Nephron progenitor cell (in vitro differentiated cells): ENCODE measurements at regions not wholly inside any gene's neighbourhood (a gene's known extent, or its start where the extent isn't known, plus 50 kb on each side); places are given as distances from the start of the nearest gene placed in this dataset.

Experiments
- DNase-seq: peaks from one replicate; pipeline ENCODE4 v3.0.0; 2021
- H3K27ac Mint-ChIP-seq: 2 replicates; pipeline ENCODE4 v1.8.0; 2021; ENCODE audit warnings: mild to moderate bottlenecking, moderate library complexity, mixed read lengths
- H3K27me3 Mint-ChIP-seq: 2 replicates; pipeline ENCODE4 v1.8.0; 2021; ENCODE audit warnings: mild to moderate bottlenecking, low read depth, mixed read lengths; ENCODE audit not compliant: poor library complexity
- H3K36me3 Mint-ChIP-seq: 2 replicates; pipeline ENCODE4 v1.8.0; 2021; ENCODE audit warnings: low read depth, mixed read lengths
- H3K4me1 Mint-ChIP-seq: 2 replicates; pipeline ENCODE4 v1.8.0; 2021; ENCODE audit warnings: mixed read lengths
- H3K4me3 Mint-ChIP-seq: 2 replicates; pipeline ENCODE4 v1.8.0; 2021; ENCODE audit warnings: mild to moderate bottlenecking, moderate library complexity, mixed read lengths
- H3K9me3 Mint-ChIP-seq: 2 replicates; pipeline ENCODE4 v1.8.0; 2021; ENCODE audit warnings: mild to moderate bottlenecking, moderate library complexity, mixed read lengths
- CTCF ChIP-seq: fragments of 200-600 bp; sonication (generic); IDR thresholded peaks from 2 replicates; pipeline ENCODE4 v1.5.0; 2021; ENCODE audit warnings: antibody characterized with exemption

DNA sequence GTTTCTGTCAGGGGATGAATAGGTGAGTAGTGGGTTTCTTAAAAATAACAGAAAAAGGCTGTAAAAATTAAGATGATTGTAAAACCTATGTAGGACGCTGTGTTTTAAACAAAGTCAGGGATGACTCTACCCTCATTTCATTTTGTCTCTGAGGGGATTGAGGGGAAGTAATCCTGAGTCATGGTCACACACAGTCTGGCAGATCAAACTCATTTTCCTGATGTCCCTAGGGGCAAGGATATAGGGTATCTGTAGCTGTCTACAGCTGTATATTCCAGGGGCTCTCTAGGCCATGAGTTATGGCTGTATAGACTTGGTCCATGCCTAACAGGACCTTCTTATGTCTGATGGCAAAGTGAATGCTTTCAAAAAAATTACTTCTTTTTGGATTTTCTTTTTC lies 421.1 kb downstream of the PDCD6IP start:
- Mint-ChIP-seq H3K4me3 (no peak overlapping the region), H3K27me3 (no peaks in the 10 kb centered on the region), H3K27ac (no peak overlapping the region), H3K9me3 (no peaks in the 10 kb centered on the region), H3K4me1 (peaks cover 4% of the 10 kb centered on the region), H3K36me3 (no peaks in the 10 kb centered on the region)
- TF ChIP-seq CTCF: no peak
- no peak for DNase-seq

DNA sequence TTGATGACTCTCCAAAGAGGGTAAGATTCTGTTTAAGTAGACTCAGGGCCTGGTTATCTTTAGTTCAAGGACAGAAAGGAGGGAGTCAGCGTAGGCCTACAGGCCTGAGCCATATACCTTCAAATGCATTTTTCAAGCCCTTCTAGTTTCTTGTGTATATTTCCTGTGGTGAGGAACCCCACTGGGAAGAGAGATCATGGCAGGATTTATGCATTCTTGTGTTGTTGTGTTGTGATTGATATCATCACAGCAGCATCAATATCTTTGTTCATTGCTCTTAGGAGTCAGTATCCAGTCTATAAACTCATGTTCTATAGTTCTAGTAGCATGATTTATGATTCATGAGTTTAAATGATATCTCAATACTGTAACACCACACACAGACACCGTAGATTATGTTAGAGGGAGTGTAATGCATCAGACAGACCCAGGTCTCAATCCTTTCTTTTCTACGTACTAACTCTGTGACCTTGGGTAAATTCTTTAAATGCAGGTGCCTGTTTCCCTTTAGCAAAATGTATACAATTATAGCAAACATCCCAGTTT lies 427.5 kb downstream of the PDCD6IP start:
- H3K27me3 Mint-ChIP-seq: no peaks in the 10 kb centered on the region
- TF ChIP-seq CTCF: no peak
- H3K27ac Mint-ChIP-seq: no peak overlapping the region
- no peak overlapping the region for H3K4me3 Mint-ChIP-seq
- no peak for DNase-seq
- no peaks in the 10 kb centered on the region for H3K9me3 Mint-ChIP-seq
- no peaks in the 10 kb centered on the region for H3K36me3 Mint-ChIP-seq
- H3K4me1 Mint-ChIP-seq: no peaks in the 10 kb centered on the region

DNA sequence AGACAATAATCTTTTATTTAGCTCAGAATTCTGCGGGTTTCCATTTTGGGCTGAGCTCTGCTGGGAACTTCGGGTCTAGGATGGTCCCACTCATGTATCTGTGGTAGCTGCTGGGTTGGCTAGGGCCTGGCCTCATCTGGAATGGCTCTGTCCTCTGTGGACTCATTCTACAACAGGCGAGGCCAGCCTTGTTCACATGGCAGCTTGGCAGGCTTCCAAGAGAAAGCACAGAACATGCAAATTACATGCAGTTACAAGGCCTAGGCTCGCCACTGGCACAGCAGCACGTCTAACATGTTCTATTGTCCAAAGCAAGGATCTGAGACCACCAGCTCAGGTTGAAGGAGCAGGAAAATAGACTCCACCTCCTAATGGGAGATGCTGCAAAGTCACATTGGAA lies 431.4 kb downstream of the PDCD6IP start:
- Mint-ChIP-seq H3K4me3 (no peak overlapping the region), H3K9me3 (no peaks in the 10 kb centered on the region), H3K27ac (no peak overlapping the region), H3K36me3 (no peaks in the 10 kb centered on the region), H3K27me3 (no peaks in the 10 kb centered on the region), H3K4me1 (no peaks in the 10 kb centered on the region)
- no peak for DNase-seq
- no peak for TF ChIP-seq CTCF

DNA sequence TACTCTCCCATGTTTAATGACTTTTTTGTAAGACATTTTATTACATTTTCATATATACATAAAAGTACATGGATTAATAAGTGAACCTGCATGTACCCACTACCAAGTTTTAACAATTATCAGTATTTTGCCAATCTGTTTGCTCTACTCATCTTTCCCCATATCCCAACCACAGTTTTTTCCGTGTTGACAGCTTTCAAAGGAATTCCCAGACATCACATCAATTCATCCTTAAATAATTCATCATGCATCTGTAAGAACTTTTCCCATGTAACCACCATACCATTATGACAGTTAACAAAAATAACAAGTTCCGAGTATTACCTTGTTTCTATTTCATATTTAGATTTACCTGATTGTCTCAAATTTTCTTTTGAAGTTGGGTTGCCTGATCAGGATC lies 436.7 kb downstream of the PDCD6IP start:
- TF ChIP-seq CTCF: no peak
- H3K27ac Mint-ChIP-seq: no peak overlapping the region
- H3K36me3 Mint-ChIP-seq: no peaks in the 10 kb centered on the region
- no peak for DNase-seq
- H3K4me3 Mint-ChIP-seq: no peak overlapping the region
- no peaks in the 10 kb centered on the region for H3K9me3 Mint-ChIP-seq
- no peaks in the 10 kb centered on the region for H3K27me3 Mint-ChIP-seq
- H3K4me1 Mint-ChIP-seq: no peaks in the 10 kb centered on the region

GRCh38 chr3:34237946-34238345 lies 439.5 kb downstream of the PDCD6IP start:
- Mint-ChIP-seq H3K9me3 (no peaks in the 10 kb centered on the region), H3K36me3 (no peaks in the 10 kb centered on the region), H3K27ac (no peak overlapping the region), H3K4me1 (no peaks in the 10 kb centered on the region), H3K4me3 (no peak overlapping the region), H3K27me3 (no peaks in the 10 kb centered on the region)
- no peak for DNase-seq
- TF ChIP-seq CTCF: no peak

DNA sequence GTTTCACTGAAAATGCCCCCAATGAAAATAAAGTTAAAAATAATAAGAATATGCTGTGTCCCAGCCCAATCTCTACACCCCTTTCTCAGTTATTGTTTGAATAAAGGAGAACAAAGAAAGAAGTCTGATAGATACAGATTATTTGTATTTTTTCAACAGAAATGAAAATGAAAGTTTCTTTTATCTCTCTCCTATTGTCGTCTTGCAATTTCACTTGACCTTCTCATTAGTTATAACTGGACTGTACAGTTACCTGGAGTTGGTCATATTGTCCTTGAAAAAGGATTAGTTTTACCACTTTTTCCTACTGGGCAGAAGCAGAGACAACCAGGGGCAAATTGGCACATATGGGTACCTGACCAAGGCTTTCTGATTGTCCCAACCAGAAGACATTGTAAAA lies 440.0 kb downstream of the PDCD6IP start:
- Mint-ChIP-seq H3K9me3 (no peaks in the 10 kb centered on the region), H3K27me3 (no peaks in the 10 kb centered on the region), H3K4me1 (no peaks in the 10 kb centered on the region), H3K27ac (no peak overlapping the region), H3K36me3 (no peaks in the 10 kb centered on the region), H3K4me3 (no peak overlapping the region)
- TF ChIP-seq CTCF: no peak
- DNase-seq: no peak
